NB4 (cell line): ENCODE measurements at regions not wholly inside any gene's neighbourhood (a gene's known extent, or its start where the extent isn't known, plus 50 kb on each side); places are given as distances from the start of the nearest gene placed in this dataset.

Experiments used
- CTCF ChIP-seq: IDR thresholded peaks from one replicate; pipeline ENCODE4 v1.5.1; 2012; ENCODE audit warnings: low read depth, low read length
- MYC ChIP-seq: IDR thresholded peaks from 2 replicates; pipeline ENCODE4 v1.6.1; 2011; ENCODE audit warnings: low read depth, low read length
- POLR2A ChIP-seq: IDR thresholded peaks from 2 replicates; pipeline ENCODE4 v1.6.1; 2011; ENCODE audit warnings: mild to moderate bottlenecking; ENCODE audit not compliant: insufficient read length; ENCODE audit errors: extremely low read depth

GRCh38 chr4:28548594-28548993, 1688.0 kb downstream of the STIM2 start:
- TF ChIP-seq CTCF = no peak
- no peak for TF ChIP-seq POLR2A
- no peak for TF ChIP-seq MYC
